GM12892 (cell line): ENCODE measurements at regions not wholly inside any gene's neighbourhood (a gene's known extent, or its start where the extent isn't known, plus 50 kb on each side); places are given as distances from the start of the nearest gene placed in this dataset.

Experiments used
- POLR2A ChIP-seq: IDR thresholded peaks from 2 replicates; pipeline ENCODE4 v1.6.1; 2011; ENCODE audit warnings: low read depth, low read length, control low read depth
- POLR2AphosphoS5 ChIP-seq: IDR thresholded peaks from 2 replicates; pipeline ENCODE4 v1.6.1; 2011; ENCODE audit warnings: low read depth, low read length, control low read depth
- TAF1 ChIP-seq: IDR thresholded peaks from 2 replicates; pipeline ENCODE4 v1.6.1; 2011; ENCODE audit warnings: low read depth, mild to moderate bottlenecking, control low read depth, low read length, borderline replicate concordance

DNA sequence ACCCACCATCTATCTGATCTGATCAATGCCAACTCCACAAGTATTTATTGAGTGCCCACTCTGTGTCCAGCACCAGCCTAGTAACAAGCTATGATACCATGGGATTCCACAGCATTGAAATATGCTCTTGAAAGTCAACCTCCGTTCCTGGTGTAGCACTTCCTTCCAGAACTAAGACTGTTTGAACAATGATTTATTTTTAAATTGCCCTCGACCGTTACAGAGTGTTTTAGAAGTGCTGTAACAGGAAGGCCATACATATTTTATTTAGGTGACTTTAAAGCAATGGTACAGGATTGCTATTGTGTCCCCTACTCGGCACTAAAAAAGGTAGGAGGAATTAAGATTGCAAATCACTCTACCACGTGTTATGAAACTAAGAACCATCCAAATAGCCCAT is 225.6 kb downstream of the TEX36 start:
- TF ChIP-seq TAF1, result no peak
- TF ChIP-seq POLR2AphosphoS5, result no peak
- no peak for TF ChIP-seq POLR2A
